ENCODE measurements at regions not wholly inside any gene's neighbourhood (a gene's known extent, or its start where the extent isn't known, plus 50 kb on each side); places are given as distances from the start of the nearest gene placed in this dataset.
"Not testable (repeated sequence)": the region's sequence is repeated elsewhere in the genome, so short reads cannot be mapped to it uniquely, and the experiment has no call there.

DNA sequence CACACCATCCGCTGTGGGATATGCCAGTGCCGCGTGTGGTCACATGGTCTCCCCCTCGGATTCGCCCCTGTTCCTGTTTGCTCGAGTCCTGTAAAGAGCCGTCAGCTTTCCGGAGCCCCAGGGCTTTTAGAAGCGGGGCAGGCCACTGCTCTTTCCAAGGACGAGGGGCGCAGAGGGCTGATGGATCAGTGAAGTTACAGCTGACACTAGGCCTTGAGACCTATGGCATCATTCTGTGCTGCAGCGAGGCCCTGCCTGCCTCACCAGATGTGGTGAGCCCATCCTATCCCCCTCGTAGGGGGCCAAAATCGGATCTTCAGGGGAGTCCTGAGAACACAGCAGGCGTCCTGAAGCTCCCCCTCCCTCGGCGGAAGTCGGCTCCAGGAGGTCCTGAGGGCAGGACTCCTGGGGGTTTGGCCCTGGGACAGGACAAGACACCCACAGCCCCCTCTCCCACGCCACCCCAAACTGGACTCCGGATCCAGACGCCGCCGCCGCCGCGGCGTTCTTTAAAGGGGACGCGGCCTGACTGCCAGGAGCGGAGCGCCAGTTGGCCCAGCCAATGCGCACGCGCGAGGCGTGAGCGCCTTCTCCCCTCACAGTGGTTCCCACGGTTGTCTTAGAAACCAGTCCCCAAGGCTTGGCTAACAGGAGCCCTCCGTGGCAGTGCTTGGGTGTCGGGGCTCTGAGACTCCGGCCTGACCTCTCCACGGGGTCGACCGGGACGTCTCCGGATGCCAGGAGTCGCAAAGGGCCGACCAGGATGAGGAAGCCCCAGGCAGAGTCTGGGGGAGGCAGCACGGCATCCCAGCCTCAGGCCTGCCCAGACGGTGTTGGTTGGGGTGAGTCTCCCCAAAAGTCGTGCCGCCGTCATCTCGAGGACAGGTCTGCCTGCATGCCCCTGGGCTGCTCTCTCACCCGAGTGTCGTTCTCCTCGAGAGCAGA lies 371.7 kb downstream of the ZNF716 start:
- H3K27me3 ChIP-seq (ENCODE audit: insufficient read depth, poor library complexity, severe bottlenecking): no peaks in the 10 kb centered on the region
- TF ChIP-seq, protein P1, sequence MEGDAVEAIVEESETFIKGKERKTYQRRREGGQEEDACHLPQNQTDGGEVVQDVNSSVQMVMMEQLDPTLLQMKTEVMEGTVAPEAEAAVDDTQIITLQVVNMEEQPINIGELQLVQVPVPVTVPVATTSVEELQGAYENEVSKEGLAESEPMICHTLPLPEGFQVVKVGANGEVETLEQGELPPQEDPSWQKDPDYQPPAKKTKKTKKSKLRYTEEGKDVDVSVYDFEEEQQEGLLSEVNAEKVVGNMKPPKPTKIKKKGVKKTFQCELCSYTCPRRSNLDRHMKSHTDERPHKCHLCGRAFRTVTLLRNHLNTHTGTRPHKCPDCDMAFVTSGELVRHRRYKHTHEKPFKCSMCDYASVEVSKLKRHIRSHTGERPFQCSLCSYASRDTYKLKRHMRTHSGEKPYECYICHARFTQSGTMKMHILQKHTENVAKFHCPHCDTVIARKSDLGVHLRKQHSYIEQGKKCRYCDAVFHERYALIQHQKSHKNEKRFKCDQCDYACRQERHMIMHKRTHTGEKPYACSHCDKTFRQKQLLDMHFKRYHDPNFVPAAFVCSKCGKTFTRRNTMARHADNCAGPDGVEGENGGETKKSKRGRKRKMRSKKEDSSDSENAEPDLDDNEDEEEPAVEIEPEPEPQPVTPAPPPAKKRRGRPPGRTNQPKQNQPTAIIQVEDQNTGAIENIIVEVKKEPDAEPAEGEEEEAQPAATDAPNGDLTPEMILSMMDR (IDR thresholded peaks at IDR 0.05; ENCODE audit: poor library complexity, severe bottlenecking): no peak

DNA sequence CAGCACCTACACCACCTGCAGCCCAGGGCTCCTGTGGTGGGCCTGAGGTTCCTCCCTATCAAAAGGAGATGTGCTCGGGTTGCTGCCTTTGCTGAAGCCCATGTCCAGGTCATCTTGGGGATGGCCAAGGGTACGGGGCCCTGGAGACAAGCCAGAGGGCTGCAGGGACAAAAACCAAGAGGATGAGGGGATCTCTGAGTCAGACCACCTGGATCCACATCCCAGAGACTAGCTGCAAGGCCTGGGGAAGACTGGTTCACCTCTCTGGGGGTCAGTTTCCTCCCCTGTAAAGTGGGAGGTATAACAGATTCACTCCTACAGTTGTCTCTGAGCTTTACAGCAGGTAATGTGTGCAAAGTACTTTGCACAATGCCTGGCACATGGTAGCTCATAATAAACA lies 376.6 kb downstream of the ZNF716 start:
- not testable (repeated sequence) for H3K4me1 ChIP-seq (ENCODE audit: insufficient read depth, poor library complexity, severe bottlenecking); H3K27ac ChIP-seq (ENCODE audit: poor library complexity, severe bottlenecking); H3K27me3 ChIP-seq (ENCODE audit: insufficient read depth, poor library complexity, severe bottlenecking); H3K4me3 ChIP-seq (ENCODE audit: severe bottlenecking); DNase-seq (ENCODE audit: low spot score); ATAC-seq (ENCODE audit: low read depth); H3K9me3 ChIP-seq (ENCODE audit: severe bottlenecking); H3K36me3 ChIP-seq (ENCODE audit: low read depth)

More for the DNA sequence above, 371.7 kb downstream of the ZNF716 start:
- no peak for ATAC-seq (ENCODE audit: low read depth)
- H3K4me1 ChIP-seq (ENCODE audit: insufficient read depth, poor library complexity, severe bottlenecking): no peaks in the 10 kb centered on the region
- no peaks in the 10 kb centered on the region for H3K36me3 ChIP-seq (ENCODE audit: low read depth)
- no peak overlapping the region for H3K4me3 ChIP-seq (ENCODE audit: severe bottlenecking)
- H3K27ac ChIP-seq (ENCODE audit: poor library complexity, severe bottlenecking): no peak overlapping the region
- DNase-seq (ENCODE audit: low spot score): no peak
- H3K9me3 ChIP-seq (ENCODE audit: severe bottlenecking): no peaks in the 10 kb centered on the region

DNA sequence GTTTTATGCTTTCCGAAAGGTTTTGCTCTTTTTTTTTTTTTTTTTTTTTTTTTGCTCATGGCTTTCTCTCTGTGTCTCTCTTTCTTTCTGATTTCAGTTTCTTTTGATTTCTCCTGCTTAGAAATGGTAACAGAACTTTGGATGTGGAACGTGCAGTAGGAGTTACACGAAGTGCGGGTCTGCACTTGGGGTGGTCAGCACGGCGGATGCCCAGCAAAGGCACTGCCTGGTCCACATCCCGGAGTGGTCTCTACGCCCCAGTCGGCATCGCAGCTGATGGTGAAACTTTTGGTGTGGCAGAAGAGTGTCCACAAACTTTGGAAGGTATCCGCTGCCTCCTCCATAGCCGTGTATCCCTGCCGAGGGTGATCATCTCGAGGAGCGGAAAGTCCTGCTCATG lies 385.2 kb downstream of the ZNF716 start:
- not testable (repeated sequence) for H3K36me3 ChIP-seq (ENCODE audit: low read depth); H3K27me3 ChIP-seq (ENCODE audit: insufficient read depth, poor library complexity, severe bottlenecking); H3K4me3 ChIP-seq (ENCODE audit: severe bottlenecking); H3K9me3 ChIP-seq (ENCODE audit: severe bottlenecking); H3K27ac ChIP-seq (ENCODE audit: poor library complexity, severe bottlenecking); ATAC-seq (ENCODE audit: low read depth); DNase-seq (ENCODE audit: low spot score); H3K4me1 ChIP-seq (ENCODE audit: insufficient read depth, poor library complexity, severe bottlenecking)

DNA sequence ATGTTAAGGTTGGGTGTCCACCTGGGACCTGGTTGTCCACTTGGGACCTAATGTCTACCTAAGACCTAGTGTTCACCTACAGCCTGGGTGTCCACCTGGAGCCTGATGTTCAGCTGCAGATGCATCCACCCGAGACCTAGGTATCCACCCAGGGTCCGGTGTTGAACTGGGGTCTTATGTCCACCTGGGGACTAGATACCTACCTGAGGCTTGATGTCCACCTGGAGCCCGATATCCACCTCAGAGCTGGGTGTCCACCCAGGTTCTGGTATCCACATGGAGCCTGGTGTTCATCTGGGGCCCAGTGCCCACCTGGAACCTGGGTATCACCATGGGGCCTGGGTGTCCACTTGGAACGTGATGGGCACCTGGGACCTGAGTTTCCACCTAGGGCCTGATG lies 389.2 kb downstream of the ZNF716 start:
- H3K9me3 ChIP-seq (ENCODE audit: severe bottlenecking); DNase-seq (ENCODE audit: low spot score); H3K36me3 ChIP-seq (ENCODE audit: low read depth); H3K4me3 ChIP-seq (ENCODE audit: severe bottlenecking); ATAC-seq (ENCODE audit: low read depth); H3K4me1 ChIP-seq (ENCODE audit: insufficient read depth, poor library complexity, severe bottlenecking); H3K27me3 ChIP-seq (ENCODE audit: insufficient read depth, poor library complexity, severe bottlenecking); H3K27ac ChIP-seq (ENCODE audit: poor library complexity, severe bottlenecking): not testable (repeated sequence)

DNA sequence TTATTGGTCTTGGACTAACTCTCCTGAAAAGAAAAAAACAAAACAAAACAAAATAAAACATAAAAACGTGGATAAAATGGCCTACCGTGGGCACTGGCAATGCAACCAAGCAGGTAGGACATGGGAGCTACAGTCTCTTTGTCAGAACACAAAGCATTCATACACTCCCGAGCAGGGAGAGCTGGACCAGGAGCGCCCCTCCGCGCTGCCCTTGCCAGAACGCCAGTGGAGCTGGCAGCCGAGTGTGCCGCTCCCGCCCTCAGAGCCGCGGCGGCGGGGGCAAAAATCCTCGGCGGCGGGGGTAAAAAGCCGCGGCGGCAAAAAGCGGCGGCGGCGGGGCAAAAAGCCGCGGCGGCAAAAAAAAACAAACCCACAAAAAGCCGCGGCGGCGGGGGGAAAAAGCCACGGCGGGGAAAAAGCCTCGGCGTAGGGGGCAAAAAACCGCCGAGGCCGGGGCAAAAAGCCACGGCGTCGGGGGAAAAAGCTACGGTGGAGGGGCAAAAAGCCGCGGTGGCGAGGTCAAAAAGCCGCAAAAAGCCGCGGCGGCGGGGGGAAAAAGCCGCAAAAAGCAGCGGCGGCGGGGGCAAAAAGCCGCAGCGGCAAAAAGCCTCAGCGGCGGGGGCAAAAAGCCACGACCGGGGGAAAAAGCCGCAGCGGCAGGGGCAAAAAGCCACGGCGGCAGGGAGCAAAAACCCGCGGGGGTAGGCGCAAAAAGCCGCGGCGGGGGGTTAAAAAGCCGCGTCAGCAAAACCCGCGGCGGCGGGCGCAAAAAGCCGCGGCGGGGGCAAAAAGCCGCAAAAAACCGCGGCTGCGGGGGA lies 418.1 kb downstream of the ZNF716 start:
- H3K36me3 ChIP-seq (ENCODE audit: low read depth): no peaks in the 10 kb centered on the region
- peak; percentile 39 for DNase-seq (ENCODE audit: low spot score)
- H3K4me3 ChIP-seq (ENCODE audit: severe bottlenecking): peak overlapping the region; percentile 11
- TF ChIP-seq, protein P1 (IDR thresholded peaks at IDR 0.05; ENCODE audit: poor library complexity, severe bottlenecking): no peak
- no peaks in the 10 kb centered on the region for H3K4me1 ChIP-seq (ENCODE audit: insufficient read depth, poor library complexity, severe bottlenecking)
- H3K9me3 ChIP-seq (ENCODE audit: severe bottlenecking): no peaks in the 10 kb centered on the region
- ATAC-seq (ENCODE audit: low read depth): no peak
- peaks cover 37% of the 10 kb centered on the region for H3K27me3 ChIP-seq (ENCODE audit: insufficient read depth, poor library complexity, severe bottlenecking)
- H3K27ac ChIP-seq (ENCODE audit: poor library complexity, severe bottlenecking): no peak overlapping the region

DNA sequence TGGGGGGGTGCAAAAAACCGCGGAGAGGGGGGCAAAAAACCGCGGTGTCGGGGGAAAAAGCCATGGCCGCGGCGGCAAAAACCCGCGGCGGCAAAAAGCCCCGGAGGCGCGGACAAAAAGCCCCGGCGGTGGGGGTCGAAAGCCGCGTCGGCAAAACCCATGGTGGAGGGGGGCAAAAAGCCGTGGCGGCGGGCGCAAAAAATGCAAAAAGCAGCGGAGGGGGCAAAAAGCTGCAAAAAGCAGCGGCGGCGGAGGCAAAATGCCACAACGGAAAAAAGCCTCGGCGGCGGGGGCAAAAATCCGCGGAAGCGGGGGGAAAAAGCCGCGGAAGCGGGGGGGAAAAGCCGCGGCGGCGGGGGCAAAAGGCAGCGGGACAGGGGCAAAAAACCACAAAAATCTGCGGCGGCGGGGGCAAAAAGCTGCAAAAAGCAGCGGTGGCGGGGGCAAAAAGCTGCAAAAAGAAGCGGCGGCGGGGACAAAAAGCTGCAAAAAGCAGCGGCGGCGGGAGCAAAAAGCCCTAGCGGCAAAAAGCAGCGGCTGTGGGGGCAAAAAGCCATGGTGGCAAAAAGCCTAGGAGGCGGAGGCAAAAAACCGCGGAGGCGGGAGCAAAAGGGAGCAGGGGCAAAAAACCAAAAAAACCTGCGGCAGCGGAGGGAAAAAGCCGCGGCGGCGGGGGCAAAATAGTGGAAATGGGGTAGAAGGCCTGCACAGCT lies 418.9 kb downstream of the ZNF716 start:
- TF ChIP-seq, protein P1 (IDR thresholded peaks at IDR 0.05; ENCODE audit: poor library complexity, severe bottlenecking): no peak
- no peak overlapping the region for H3K4me3 ChIP-seq (ENCODE audit: severe bottlenecking)
- H3K4me1 ChIP-seq (ENCODE audit: insufficient read depth, poor library complexity, severe bottlenecking): no peaks in the 10 kb centered on the region
- no peaks in the 10 kb centered on the region for H3K36me3 ChIP-seq (ENCODE audit: low read depth)
- H3K9me3 ChIP-seq (ENCODE audit: severe bottlenecking): no peaks in the 10 kb centered on the region
- peaks cover 37% of the 10 kb centered on the region for H3K27me3 ChIP-seq (ENCODE audit: insufficient read depth, poor library complexity, severe bottlenecking)
- DNase-seq (ENCODE audit: low spot score): peak; percentile 13
- H3K27ac ChIP-seq (ENCODE audit: poor library complexity, severe bottlenecking): no peak overlapping the region
- ATAC-seq (ENCODE audit: low read depth): no peak

Measured in RWPE2 (cell line).